ENCODE measurements at regions not wholly inside any gene's neighbourhood (a gene's known extent, or its start where the extent isn't known, plus 50 kb on each side); places are given as distances from the start of the nearest gene placed in this dataset.

- Histone ChIP-seq H3K27ac (ENCODE audit: low read depth, low read length) (no peak overlapping the region), H3K9me3 (ENCODE audit: control insufficient read depth, insufficient read depth, low read length) (no peaks in the 10 kb centered on the region), H3K4me1 (ENCODE audit: control insufficient read depth, low read length) (no peaks in the 10 kb centered on the region), H3K27me3 (ENCODE audit: control insufficient read depth, low read length) (no peaks in the 10 kb centered on the region), H3K9me2 (replicated peaks; ENCODE audit: control insufficient read depth, low read length) (no peaks in the 10 kb centered on the region), H4K20me1 (ENCODE audit: control insufficient read depth, insufficient read depth, low read depth, low read length) (no peaks in the 10 kb centered on the region), H3K4me2 (ENCODE audit: low read length) (no peak overlapping the region), H3K4me3 (ENCODE audit: low read length) (no peak overlapping the region), H3K79me2 (ENCODE audit: control insufficient read depth, low read length) (no peaks in the 10 kb centered on the region), H3F3A (ENCODE audit: control insufficient read depth, insufficient read depth) (no peaks in the 10 kb centered on the region), H3K36me3 (ENCODE audit: control insufficient read depth, low read length) (no peaks in the 10 kb centered on the region)
- TF ChIP-seq EZH2phosphoT487 (IDR thresholded peaks at IDR 0.05; ENCODE audit: borderline replicate concordance, low read length): no peak
- TF ChIP-seq CTCF (IDR thresholded peaks at IDR 0.05; ENCODE audit: low read depth, low read length, poor library complexity, severe bottlenecking): no peak
Measured at GRCh38 chr2:19776941-19777514, 124.8 kb downstream of the TTC32 start.

- no peaks in the 10 kb centered on the region for H3K27me3 ChIP-seq (ENCODE audit: control insufficient read depth, low read length)
- no peaks in the 10 kb centered on the region for H3K36me3 ChIP-seq (ENCODE audit: control insufficient read depth, low read length)
- H3K9me3 ChIP-seq (ENCODE audit: control insufficient read depth, insufficient read depth, low read length): no peaks in the 10 kb centered on the region
- H4K20me1 ChIP-seq (ENCODE audit: control insufficient read depth, insufficient read depth, low read depth, low read length): no peaks in the 10 kb centered on the region
- H3K4me1 ChIP-seq (ENCODE audit: control insufficient read depth, low read length): no peaks in the 10 kb centered on the region
- TF ChIP-seq EZH2phosphoT487 (IDR thresholded peaks at IDR 0.05; ENCODE audit: borderline replicate concordance, low read length) (no peak), CTCF (IDR thresholded peaks at IDR 0.05; ENCODE audit: low read depth, low read length, poor library complexity, severe bottlenecking) (no peak)
- H3K4me2 ChIP-seq (ENCODE audit: low read length): no peak overlapping the region
- H3K27ac ChIP-seq (ENCODE audit: low read depth, low read length): no peak overlapping the region
- no peaks in the 10 kb centered on the region for H3F3A ChIP-seq (ENCODE audit: control insufficient read depth, insufficient read depth)
- no peak overlapping the region for H3K4me3 ChIP-seq (ENCODE audit: low read length)
- H3K79me2 ChIP-seq (ENCODE audit: control insufficient read depth, low read length): no peaks in the 10 kb centered on the region
- H3K9me2 ChIP-seq (replicated peaks; ENCODE audit: control insufficient read depth, low read length): no peaks in the 10 kb centered on the region
Measured at GRCh38 chr2:19775838-19776237, 125.9 kb downstream of the TTC32 start.

- Histone ChIP-seq H4K20me1 (ENCODE audit: control insufficient read depth, insufficient read depth, low read depth, low read length) (no peaks in the 10 kb centered on the region), H3K27me3 (ENCODE audit: control insufficient read depth, low read length) (no peaks in the 10 kb centered on the region), H3K4me2 (ENCODE audit: low read length) (no peak overlapping the region), H3K27ac (ENCODE audit: low read depth, low read length) (no peak overlapping the region), H3K9me3 (ENCODE audit: control insufficient read depth, insufficient read depth, low read length) (no peaks in the 10 kb centered on the region), H3K4me1 (ENCODE audit: control insufficient read depth, low read length) (no peaks in the 10 kb centered on the region), H3K9me2 (replicated peaks; ENCODE audit: control insufficient read depth, low read length) (no peaks in the 10 kb centered on the region), H3F3A (ENCODE audit: control insufficient read depth, insufficient read depth) (no peaks in the 10 kb centered on the region), H3K36me3 (ENCODE audit: control insufficient read depth, low read length) (no peaks in the 10 kb centered on the region), H3K79me2 (ENCODE audit: control insufficient read depth, low read length) (no peaks in the 10 kb centered on the region), H3K4me3 (ENCODE audit: low read length) (no peak overlapping the region)
- TF ChIP-seq EZH2phosphoT487 (IDR thresholded peaks at IDR 0.05; ENCODE audit: borderline replicate concordance, low read length) (no peak), CTCF (IDR thresholded peaks at IDR 0.05; ENCODE audit: low read depth, low read length, poor library complexity, severe bottlenecking) (no peak)
Measured at GRCh38 chr2:19775315-19775714, 126.5 kb downstream of the TTC32 start.

Measured in DOHH2 (cell line).